NCI-H345 treated with DMSO at 0.1 percent for 48 hours (cell line): ENCODE measurements at regions not wholly inside any gene's neighbourhood (a gene's known extent, or its start where the extent isn't known, plus 50 kb on each side); places are given as distances from the start of the nearest gene placed in this dataset.
"Not testable (repeated sequence)": the region's sequence is repeated elsewhere in the genome, so short reads cannot be mapped to it uniquely, and the experiment has no call there.

Experiments used
- DNase-seq: peaks from one replicate; lab custom pipeline; 2025; ENCODE audit not compliant: unreplicated experiment; lab: John Stamatoyannopoulos, UW

DNA sequence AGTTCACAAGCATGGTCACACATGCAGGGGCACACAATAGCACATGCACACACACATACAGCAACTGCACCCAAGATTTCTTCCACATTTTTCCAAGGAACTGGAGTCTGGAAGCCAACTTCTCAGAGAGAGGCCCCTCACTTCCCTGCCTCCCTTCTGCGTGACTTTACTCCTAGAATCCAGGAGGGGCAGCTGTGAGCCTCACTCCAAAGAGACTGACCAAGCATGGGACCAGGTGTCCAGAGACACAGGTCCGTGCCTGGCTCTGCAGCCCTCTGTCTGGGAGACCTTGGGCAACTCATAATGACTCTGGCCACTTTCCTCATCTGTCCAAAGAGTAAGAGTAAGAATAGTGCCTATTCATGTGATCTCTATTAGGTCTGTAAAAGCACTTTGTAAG lies 104.7 kb upstream of the TMEM132E start:
- no peak for DNase-seq

DNA sequence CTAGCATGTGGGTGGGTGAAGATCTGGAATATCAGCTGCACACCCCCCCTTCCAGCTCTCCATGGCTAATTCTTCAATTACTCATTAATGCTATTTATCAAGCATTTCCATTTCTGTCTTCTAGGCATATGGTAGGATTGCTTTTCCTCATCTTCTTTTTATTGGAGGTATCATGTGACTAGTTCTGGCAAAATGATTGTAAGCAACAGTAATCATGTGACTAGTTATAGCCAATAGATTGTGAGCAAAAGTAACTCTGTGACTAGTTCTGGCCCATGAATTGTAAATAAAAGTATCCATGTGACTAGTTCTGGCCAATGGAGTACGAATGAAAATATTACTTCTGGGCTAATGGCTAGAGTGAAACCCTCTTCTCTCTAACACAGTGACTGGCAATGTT lies 107.0 kb upstream of the TMEM132E start:
- no peak for DNase-seq

DNA sequence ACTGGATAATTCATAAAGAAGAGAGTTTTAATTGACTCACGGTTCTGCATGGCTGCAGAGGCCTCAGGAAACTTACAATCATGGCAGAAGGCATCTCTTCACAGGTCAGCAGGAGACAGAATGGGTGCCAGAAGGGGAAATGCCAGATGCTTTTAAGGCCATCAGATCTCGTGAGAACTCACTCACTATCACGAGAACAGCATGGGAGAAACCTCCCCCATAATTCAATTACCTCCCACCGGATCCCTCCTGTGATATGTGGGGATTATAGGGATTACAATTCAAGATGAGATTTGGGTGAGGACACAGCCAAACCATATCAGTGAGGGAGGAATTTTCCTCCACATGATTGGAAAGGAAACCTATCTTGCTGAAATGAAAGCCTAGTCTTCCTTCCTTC lies 108.1 kb upstream of the TMEM132E start:
- DNase-seq = not testable (repeated sequence)

DNA sequence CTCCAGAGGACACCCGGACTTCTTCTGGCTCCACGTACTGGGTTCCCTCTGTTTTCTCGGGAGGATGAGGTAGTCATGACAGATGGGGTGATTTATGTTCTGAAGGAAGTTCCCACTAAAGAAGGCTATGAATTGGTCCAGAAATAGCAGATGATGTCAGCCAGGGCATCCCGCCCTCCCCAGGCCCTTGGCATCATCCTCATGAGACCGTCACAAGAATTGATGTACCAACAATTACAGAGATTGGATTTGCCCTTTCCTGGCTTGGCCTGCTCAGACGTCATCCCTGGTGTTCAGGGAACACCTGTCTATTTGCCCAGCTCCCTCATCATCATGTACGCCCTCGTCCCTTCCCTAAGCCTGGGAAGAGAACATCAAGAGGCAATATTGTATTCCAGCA lies 102.8 kb upstream of the CCL1 start:
- no peak for DNase-seq

DNA sequence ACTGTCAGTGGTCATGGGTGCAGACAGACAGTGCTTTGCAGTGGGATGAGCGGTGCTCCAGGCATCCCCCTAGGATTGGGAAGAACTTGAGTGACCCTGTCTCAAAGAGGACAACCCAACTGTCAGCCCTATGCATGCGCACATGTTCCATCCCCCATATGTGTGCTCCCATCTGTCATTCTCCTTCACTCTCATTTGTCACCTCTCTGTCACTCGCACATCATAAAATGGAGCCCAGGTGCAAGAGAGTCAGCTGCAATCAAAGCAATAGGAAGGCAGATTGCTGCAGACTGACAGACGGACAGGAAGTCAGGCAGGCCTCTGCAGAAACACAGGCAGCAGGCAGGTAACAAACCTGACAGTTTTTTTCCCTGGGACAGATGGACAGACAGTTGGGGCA lies 101.8 kb upstream of the CCL1 start:
- DNase-seq = no peak

DNA sequence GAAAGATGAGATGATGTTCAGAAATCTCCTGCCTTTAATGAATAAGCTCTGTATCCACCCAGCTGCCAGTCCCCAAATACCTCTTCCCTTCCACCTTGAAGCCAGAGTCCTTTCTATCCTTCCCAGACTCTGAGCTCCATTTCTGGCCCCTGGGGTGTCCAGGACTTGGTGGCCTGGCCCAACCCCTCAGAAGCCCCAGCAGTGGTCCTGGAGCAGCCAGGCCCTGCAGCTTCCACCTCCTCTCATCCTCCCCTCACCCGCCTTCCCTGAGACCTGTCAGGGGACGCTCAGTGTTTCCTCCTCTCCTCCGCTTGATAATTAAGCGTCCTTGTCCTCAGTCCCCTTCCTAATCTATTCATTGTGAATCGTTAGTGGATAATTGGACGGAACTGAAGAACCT lies 95.2 kb upstream of the CCL1 start:
- no peak for DNase-seq

DNA sequence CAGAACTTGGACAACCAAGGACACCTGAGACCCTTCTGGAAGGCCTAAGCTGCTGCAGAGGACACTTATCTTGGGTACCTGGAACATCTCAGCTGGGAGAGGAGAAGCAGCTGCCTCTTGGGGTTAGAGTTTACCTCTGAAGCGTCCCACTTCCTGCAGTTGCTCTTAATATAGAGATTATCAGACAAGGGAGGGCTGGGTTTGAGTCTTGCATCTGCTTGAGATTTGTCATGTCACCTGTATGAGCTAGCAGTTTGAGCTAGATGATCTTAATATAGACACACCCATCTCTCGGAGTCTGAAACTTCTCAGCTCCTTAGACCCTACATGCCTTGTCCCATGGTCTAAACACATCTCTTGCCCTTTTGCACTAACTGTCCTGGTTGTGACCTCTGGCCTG lies 93.1 kb upstream of the CCL1 start:
- no peak for DNase-seq

DNA sequence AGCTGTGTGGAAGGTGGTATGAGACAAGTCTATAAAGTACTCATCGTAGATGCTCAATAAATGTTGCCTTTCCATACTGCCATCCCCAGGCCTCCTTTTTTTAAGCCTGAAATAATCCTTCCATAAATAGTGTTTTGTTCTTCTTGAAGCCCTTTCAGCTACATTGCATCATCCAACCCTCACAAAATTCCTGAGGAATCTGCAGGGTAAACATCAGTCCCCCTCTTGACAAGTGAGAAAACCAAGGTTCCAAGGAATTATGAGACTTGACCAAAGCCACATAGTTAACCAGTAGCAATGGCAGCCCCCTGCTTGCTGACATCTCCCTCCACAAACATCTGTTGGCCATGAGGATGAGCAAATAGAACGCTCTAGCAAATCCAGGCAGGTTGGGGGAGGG lies 89.7 kb upstream of the CCL1 start:
- no peak for DNase-seq

DNA sequence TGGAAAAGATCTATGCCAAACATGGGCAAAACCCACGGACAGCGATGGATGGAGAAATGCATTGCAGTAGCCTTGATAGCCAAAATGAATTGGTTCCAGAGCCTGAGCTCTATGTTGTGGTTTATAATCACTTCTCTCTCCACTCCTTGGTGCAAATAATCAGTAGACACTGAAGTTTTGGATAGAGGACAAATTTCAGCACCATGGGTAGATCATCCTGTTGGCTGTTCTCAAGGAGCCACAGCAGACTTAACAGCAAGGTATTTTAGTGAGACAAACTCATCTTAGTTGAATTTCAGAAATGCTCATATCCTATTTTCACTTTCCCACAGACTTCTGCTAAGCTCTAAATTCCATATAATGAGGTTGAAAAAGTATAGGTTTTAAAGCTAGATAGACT lies 88.3 kb upstream of the CCL1 start:
- no peak for DNase-seq

DNA sequence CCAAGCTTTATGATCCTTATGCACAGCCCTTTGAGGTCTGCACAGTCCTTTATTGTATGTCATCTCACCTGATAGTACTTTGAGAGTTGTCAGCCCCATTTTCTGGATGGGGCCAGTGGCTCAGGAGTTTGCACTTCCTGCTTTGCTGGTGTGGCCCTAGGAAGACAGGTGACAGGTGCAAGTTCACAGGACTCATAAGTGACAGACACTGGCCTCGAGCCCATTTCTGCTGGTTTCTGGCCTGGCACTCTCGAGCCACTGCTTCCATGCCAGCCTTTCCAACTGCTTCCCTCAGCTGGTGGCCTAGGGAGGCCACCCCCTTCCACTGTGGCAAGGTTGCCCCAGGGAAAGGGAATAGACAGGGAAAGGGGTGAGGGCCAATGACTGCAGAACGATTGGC lies 84.4 kb upstream of the CCL1 start:
- no peak for DNase-seq

DNA sequence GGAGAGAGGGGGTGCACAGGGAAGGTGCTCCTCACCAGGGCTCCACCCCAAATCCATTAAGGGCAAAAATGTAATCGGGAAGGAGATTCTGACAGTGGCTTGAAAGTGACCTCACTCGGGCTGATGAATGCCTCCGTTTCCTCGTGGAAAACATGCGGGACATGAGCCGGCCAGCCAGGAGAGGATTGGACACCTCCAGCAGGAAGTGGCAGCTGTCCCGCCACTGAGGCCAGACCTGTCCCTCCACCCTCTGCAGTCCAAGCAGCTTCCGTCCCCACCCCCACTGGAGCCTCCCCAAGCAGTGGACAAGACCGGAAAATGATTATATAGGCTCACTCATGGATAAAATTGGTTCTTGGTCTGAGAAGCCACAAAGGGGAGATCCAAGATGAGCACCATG lies 82.1 kb upstream of the CCL1 start:
- no peak for DNase-seq

DNA sequence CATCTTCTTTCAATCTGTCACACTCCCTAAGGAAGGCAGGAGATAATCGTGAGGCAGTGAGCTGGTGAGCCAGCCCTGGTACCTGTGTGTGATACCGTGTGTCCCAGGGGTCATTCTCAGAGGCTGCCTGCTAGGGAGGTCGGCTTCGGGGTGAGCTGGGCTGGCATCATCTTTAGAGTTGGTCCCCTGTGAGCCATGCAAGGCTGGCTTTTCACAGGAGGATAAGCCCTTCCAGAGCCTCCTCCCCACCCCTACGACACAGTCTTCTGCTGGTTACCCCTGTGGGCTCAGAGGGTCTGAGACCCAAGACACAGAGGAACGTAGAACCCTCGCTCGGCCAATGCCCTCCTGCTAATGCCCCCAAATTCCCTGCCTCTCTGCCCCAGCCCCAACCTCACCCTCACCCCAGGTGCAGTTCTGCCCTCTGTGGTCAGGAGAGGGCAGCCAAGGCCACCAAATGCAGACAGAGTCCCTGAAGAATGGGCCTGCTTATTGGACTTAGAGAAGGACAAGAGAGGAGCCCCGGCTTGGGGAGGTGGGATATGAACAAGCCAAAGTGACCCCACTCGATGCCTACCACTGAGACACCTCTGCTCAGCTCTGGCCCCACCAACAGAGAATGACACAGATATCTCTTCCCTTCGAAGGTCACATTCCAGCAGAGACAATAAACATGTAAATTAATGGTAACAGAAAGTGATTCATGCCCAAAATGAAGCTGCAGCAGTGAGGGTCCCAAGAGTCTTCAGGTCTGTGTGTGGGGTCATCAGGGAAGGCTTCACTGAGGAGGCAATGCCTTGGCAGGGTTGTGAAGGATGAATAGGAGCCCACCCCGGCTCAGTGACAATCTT lies 80.8 kb upstream of the CCL1 start:
- DNase-seq = no peak

DNA sequence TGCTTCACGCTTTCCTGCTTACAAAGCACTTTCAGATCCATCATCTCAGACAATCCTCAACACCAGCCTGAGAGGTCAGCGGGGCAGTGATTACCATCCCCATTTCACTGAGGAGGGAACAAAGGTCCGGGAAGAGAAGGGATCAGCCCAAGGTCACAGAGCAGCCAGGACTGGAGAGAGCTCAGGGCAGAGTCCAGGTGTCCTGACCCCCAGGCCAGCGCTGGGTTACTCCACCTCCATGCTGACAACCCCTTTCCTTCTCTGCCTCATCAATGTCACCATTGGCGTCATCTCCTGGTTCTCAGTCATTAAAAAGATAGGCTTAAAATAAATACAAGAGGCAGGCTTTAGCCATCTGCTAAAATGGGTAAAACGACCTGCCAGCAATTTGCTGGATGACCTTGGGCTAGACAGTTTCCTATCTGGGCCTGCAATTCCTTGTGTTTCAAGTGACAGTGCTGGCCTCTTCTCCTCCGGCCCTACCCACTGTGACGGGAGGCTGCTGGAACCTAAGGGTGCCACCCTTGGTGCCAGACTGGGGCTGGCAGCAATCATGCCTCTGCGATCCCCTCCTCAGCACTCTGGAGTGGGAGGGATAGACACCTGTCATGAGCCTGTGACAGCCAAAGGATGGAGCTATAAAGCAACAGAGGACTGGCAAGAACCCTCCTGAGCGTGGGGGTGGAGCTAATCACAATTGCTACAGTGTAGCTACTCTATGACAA lies 79.5 kb upstream of the CCL1 start:
- no peak for DNase-seq

DNA sequence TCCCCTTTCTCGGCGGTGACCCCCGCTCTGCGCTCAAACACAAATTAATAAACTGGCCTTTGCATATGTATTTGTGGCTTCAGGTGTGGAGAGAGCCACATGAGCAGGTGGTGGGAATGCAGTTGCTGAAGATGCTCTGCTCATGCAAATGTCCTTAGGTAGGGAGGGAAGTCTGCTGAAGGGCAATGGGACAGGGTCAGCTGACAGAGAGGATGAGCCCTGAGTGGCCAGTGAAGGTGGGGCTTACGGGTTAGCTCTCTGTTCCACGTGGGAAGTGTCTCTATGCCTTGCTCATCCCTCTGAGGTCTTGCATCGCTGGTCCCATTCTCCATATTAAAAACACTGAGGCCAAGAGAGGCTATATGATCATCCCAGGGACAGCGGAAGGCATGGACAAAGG lies 74.2 kb upstream of the CCL1 start:
- no peak for DNase-seq

DNA sequence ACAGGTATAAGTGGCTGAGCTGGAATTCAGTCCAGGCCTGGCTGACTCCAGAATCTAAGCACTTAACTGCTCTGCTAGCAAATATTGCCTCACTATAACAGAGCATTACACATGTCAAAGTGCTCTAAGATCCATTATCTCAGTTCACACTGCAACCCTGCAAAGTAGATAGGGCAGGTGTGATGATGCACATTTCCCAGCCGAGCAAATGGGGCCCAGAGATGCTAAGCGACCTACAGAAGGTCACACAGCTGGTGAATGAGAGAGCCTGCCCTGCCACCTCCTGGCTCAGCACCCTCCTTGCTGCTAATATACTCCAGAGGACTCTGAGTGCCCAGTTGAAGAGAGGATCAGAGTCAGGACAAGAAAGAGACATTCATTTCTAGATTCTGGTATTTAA lies 73.6 kb upstream of the CCL1 start:
- DNase-seq = no peak

DNA sequence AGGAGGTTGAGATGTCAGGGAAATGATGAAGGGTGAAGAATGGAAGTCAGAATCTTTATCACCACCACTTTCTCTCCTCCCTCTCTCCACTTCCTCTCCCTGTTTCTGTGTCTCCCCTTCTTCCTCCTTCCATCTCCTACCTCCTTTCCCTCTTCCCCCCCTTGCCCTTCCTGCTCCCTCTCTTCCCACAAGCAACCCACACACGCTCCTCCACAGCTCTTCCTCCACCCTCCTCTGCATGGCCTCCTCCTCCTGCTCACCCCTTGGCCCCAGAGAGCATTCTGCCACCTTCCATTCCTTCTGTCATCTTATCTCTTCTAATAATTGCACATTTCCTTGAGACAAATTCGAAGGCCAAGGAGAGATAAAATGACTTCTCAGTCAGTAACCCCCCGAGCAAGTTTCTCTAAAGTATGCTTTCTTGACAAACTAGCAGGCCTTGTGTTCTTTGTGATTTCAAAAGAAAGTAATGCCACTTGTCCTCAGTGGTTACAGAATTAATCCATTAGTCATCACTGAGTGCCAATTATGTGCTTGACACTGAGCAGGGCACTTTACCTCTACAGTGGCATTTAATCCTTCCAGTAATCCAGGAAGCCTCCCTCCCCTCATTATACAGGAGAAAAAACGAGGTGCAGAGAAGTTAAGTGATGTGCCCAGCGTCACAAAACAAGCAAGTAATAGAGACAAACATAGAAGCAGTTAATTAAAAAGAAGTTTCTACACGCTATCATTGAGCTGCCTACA lies 72.3 kb upstream of the CCL1 start:
- no peak for DNase-seq

DNA sequence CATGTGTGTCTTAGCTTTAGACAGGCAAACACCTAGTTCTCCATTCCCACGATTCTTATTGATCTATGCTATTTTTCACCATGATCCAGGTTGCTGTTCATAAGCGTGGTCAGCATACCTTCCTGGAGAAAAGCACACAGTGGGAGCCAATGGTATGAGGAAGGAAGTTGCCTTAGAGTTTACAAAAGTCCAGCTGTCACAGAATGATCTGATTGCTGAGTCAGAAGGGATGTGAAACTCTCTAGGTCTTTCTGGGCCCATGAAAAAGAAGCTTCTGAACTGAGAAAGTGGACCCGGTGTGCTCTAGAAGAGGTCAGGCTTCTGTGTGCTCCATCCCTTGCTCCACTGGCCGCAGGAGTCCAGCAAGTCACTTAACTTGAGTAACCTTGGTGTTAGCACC lies 71.0 kb upstream of the CCL1 start:
- DNase-seq = no peak

DNA sequence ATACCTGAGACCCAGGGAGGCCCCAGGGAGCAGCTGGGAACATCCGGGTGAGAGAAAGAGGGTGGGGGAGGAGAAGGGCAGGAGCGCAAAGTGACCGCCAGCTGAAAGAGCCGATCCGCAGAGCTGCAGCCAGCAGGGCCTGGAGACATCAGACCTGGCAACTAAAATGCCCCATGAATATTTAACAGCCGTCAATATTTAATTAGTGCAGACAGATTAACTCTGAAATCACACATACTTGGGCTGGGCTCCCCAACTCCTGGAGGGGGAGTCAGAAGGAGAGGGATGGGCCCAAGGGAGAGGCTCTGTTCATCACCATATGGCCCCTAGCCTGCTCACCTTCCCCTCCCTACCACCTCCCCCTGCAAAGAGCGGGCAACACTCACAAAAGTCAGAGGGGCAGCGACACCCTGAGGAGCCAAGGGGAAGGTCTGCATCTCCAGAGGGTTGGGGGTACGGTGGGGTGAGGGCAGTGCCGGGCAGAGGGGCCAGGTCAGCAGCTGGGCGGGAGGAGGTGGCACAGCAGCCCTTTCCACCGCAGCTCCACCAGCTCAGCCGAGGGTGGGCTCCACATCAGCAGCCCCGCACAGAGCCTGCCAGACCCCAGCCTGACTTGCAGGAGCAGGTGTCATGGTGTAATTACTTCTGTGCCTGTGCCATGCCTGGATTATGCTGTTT lies 61.9 kb upstream of the CCL1 start:
- DNase-seq = no peak

DNA sequence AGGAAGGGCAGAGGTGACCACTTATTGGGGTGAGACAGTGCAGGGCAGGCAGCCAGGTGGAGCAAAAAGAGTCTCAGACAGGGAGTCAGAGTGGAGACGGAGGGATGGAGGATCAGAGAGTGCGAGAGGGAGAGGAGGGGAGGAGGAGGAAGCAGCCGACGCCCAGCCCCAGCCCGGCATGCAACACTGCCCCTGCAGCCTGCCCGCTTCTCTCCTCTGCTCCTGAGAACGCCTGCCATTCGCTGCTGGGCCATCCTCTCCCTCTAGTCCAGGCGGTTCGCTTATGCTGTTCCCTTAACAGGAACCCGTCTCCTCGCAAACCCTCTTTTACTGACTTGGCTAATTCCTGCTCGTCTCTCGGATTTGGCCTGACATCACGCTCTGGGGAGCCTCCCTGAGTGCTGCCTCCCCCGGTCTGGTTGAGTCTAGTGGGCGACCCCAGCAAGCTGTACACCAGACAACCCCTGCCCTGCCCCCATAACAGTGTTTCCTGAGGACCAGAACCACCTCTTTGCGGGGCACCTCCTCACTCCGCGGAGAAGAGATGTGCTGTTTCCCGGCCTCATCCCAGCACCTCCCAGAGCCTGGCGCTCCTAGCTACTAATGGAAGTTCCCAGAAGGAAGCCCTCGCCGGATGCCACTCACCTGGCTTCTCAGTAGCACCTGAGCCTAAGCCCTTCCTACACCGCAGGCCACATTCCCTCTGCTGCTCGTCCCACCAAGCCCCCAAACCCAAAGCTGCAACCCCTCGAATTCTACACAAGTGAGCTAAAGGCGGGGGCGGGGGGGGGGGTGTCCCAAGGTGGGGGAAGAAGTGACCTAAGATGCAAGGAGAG lies 61.2 kb upstream of the CCL1 start:
- no peak for DNase-seq

DNA sequence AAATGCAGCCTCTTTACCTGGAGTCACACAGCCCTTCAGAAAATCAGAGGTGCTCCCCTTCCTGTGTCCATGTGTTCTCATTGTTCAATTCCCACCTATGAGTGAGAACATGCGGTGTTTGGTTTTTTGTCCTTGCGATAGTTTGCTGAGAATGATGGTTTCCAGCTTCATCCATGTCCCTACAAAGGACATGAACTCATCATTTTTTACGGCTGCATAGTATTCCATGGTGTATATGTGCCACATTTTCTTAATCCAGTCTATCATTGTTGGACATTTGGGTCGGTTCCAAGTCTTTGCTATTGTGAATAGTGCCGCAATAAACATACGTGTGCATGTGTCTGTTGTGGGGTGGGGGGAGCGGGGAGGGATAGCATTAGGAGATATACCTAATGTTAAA lies 60.3 kb upstream of the CCL1 start:
- not testable (repeated sequence) for DNase-seq

DNA sequence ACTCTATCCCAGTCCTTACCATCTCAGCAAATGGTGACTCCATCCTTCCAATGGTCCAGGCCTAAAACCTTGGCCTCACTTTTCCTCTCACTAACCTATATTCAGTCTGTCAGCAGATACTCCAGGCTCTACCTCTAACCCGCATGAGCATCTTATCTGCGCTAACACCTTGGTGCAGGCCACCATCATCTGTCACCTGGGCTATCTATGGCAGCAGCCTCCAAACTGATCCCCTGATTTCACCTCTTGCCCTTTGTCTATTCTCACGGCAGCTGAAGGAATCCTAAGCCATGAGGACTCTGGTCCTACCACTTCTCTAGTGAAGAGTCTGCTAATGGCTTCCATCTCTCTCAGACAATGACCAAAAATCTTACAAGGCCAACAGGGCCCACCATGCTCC lies 57.9 kb upstream of the CCL1 start:
- DNase-seq = no peak
